ENCODE measurements at regions not wholly inside any gene's neighbourhood (a gene's known extent, or its start where the extent isn't known, plus 50 kb on each side); places are given as distances from the start of the nearest gene placed in this dataset.

DNA sequence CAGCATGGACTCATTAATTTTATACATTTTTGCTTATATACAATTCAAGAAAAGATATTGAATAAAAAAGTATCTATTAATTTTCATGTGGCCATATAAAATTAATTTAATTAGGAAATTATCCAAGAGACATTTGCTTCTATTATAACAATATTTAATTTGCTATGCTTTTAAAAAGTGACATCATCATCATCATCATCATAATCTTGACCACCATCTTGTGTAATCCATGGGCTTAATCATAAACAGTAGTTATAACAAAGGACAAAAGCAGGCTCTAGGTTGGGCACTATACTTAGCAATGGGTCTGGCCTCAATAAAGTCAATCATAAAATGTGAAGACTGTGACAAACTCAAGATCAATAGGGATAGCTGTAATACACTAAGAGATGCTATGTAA, 1031.6 kb downstream of the SLITRK1 start:
- no peak overlapping the region for H2AK5ac ChIP-seq (ENCODE audit: low read depth, low read length)
- H4K91ac ChIP-seq (ENCODE audit: insufficient read depth, low read depth, low read length) = no peak overlapping the region
- H4K20me1 ChIP-seq (ENCODE audit: insufficient read depth, low read length) = no peaks in the 10 kb centered on the region
- in situ Hi-C loops (cut with MboI; ENCODE audit: low sequenced_read_pairs) = no loop called here
- H4K5ac ChIP-seq (ENCODE audit: low read depth, low read length) = no peak overlapping the region
- no peaks in the 10 kb centered on the region for H3K36me3 ChIP-seq (ENCODE audit: control insufficient read depth, insufficient read depth, low read length)
- ATAC-seq (ENCODE audit: low read depth) (no peak), DNase-seq (no peak)
- no peak overlapping the region for H2BK120ac ChIP-seq (ENCODE audit: low read depth, low read length)
- dilution Hi-C loops (cut with HindIII; ENCODE audit: low sequenced_read_pairs, unreplicated experiment) = no loop called here
- H3K23ac ChIP-seq (ENCODE audit: low read depth, low read length) = no peak overlapping the region
- H2BK5ac ChIP-seq (ENCODE audit: low read depth, low read length, poor library complexity, severe bottlenecking) = no peak overlapping the region
- TF ChIP-seq CHD1 (IDR thresholded peaks at IDR 0.05; ENCODE audit: low read depth, low read length) = no peak
- TF ChIP-seq, protein P1, sequence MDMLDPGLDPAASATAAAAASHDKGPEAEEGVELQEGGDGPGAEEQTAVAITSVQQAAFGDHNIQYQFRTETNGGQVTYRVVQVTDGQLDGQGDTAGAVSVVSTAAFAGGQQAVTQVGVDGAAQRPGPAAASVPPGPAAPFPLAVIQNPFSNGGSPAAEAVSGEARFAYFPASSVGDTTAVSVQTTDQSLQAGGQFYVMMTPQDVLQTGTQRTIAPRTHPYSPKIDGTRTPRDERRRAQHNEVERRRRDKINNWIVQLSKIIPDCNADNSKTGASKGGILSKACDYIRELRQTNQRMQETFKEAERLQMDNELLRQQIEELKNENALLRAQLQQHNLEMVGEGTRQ (IDR thresholded peaks at IDR 0.05; ENCODE audit: low read depth, low read length) = no peak
- TF ChIP-seq, protein P2, sequence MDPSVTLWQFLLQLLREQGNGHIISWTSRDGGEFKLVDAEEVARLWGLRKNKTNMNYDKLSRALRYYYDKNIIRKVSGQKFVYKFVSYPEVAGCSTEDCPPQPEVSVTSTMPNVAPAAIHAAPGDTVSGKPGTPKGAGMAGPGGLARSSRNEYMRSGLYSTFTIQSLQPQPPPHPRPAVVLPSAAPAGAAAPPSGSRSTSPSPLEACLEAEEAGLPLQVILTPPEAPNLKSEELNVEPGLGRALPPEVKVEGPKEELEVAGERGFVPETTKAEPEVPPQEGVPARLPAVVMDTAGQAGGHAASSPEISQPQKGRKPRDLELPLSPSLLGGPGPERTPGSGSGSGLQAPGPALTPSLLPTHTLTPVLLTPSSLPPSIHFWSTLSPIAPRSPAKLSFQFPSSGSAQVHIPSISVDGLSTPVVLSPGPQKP (IDR thresholded peaks at IDR 0.05; ENCODE audit: borderline replicate concordance, low read depth, low read length) = no peak
- no peak for TF ChIP-seq POLR2A (IDR thresholded peaks at IDR 0.05; ENCODE audit: low read depth, low read length)
- TF ChIP-seq BHLHE40 (IDR thresholded peaks at IDR 0.05; ENCODE audit: low read depth, low read length) = no peak
- TF ChIP-seq MAZ (IDR thresholded peaks at IDR 0.05; ENCODE audit: borderline replicate concordance, low read depth, low read length) = no peak
- TF ChIP-seq SMC3 (IDR thresholded peaks at IDR 0.05; ENCODE audit: low read depth, low read length) = no peak
- no peak for TF ChIP-seq FOS (IDR thresholded peaks at IDR 0.05; ENCODE audit: low read depth, low read length)
- TF ChIP-seq, protein P3, sequence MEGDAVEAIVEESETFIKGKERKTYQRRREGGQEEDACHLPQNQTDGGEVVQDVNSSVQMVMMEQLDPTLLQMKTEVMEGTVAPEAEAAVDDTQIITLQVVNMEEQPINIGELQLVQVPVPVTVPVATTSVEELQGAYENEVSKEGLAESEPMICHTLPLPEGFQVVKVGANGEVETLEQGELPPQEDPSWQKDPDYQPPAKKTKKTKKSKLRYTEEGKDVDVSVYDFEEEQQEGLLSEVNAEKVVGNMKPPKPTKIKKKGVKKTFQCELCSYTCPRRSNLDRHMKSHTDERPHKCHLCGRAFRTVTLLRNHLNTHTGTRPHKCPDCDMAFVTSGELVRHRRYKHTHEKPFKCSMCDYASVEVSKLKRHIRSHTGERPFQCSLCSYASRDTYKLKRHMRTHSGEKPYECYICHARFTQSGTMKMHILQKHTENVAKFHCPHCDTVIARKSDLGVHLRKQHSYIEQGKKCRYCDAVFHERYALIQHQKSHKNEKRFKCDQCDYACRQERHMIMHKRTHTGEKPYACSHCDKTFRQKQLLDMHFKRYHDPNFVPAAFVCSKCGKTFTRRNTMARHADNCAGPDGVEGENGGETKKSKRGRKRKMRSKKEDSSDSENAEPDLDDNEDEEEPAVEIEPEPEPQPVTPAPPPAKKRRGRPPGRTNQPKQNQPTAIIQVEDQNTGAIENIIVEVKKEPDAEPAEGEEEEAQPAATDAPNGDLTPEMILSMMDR (conservative IDR thresholded peaks at IDR 0.05; ENCODE audit: low read depth, low read length) = no peak
- intact Hi-C loops (cut with micrococcal nuclease) = no loop called here
- H3K27me3 ChIP-seq (ENCODE audit: control insufficient read depth, insufficient read depth, low read length) = no peaks in the 10 kb centered on the region
- no peak overlapping the region for H2AK9ac ChIP-seq (replicated peaks; ENCODE audit: low read depth, low read length, poor library complexity)
- no peak overlapping the region for H4K8ac ChIP-seq (ENCODE audit: low read depth in 2 of 2, low read length in 2 of 2)
- no peaks in the 10 kb centered on the region for H3K9me3 ChIP-seq (ENCODE audit: control insufficient read depth, insufficient read depth, low read length)
- H3K14ac ChIP-seq (replicated peaks; ENCODE audit: low read depth, low read length) = no peak overlapping the region
- no peak overlapping the region for H2BK20ac ChIP-seq (ENCODE audit: low read depth, low read length)
- no peak overlapping the region for H3K4me3 ChIP-seq (ENCODE audit: insufficient read depth, low read depth, low read length)
- ChIA-PET CTCF (interaction anchor here (0.6 kb wide), 1 partner anchor 268 kb away, joined by 3 read pairs; no protein-coding TSS in a partner anchor), POLR2A (ENCODE audit: unreplicated experiment) (no interaction called here)
- H2BK15ac ChIP-seq (ENCODE audit: low read depth, low read length) = no peak overlapping the region
- no peaks in the 10 kb centered on the region for H3K79me1 ChIP-seq (ENCODE audit: low read depth in 1 of 2, low read length in 2 of 2)
- H3K9me1 ChIP-seq (ENCODE audit: insufficient read depth, low read length) = no peaks in the 10 kb centered on the region
- H3K18ac ChIP-seq (ENCODE audit: low read depth, low read length) = no peak overlapping the region
- H3K4ac ChIP-seq (ENCODE audit: low read depth, low read length) = no peak overlapping the region
- H3K4me1 ChIP-seq (ENCODE audit: control insufficient read depth, insufficient read depth, low read length) = no peaks in the 10 kb centered on the region
- H3K4me2 ChIP-seq (ENCODE audit: low read depth, low read length) = no peak overlapping the region
- no peak overlapping the region for H2AFZ ChIP-seq (replicated peaks; ENCODE audit: low read length, poor library complexity)
- H3K56ac ChIP-seq (ENCODE audit: extremely low read depth, insufficient read depth, low read length) = no peak overlapping the region
- no TSS peak for BruUV-seq (replicated peaks)
- H3K27ac ChIP-seq (ENCODE audit: insufficient read depth, low read length) = no peak overlapping the region
- no peak overlapping the region for H3K9ac ChIP-seq (ENCODE audit: low read depth, low read length)

Measured in IMR-90 (cell line).